ENCODE measurements at regions not wholly inside any gene's neighbourhood (a gene's known extent, or its start where the extent isn't known, plus 50 kb on each side); places are given as distances from the start of the nearest gene placed in this dataset.

- Histone ChIP-seq H3K27me3 (no peaks in the 10 kb centered on the region), H3K4me1 (no peaks in the 10 kb centered on the region), H3K4me3 (no peak overlapping the region), H3K9me3 (peaks cover 0 to 8% (median 0%) of the 10 kb centered on the region in 3 donors), H3K36me3 (no peaks in the 10 kb centered on the region), H3K27ac (no peak overlapping the region)
- no peak for ATAC-seq
- no peak for TF ChIP-seq EP300 (IDR thresholded peaks at IDR 0.05)
- TF ChIP-seq, protein P1, sequence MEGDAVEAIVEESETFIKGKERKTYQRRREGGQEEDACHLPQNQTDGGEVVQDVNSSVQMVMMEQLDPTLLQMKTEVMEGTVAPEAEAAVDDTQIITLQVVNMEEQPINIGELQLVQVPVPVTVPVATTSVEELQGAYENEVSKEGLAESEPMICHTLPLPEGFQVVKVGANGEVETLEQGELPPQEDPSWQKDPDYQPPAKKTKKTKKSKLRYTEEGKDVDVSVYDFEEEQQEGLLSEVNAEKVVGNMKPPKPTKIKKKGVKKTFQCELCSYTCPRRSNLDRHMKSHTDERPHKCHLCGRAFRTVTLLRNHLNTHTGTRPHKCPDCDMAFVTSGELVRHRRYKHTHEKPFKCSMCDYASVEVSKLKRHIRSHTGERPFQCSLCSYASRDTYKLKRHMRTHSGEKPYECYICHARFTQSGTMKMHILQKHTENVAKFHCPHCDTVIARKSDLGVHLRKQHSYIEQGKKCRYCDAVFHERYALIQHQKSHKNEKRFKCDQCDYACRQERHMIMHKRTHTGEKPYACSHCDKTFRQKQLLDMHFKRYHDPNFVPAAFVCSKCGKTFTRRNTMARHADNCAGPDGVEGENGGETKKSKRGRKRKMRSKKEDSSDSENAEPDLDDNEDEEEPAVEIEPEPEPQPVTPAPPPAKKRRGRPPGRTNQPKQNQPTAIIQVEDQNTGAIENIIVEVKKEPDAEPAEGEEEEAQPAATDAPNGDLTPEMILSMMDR (IDR thresholded peaks at IDR 0.05), result no peak
- no peak for TF ChIP-seq POLR2AphosphoS5 (IDR thresholded peaks at IDR 0.05)
- TF ChIP-seq POLR2A (IDR thresholded peaks at IDR 0.05), result no peak
Observed at GRCh38 chr4:18961879-18962278, 940.3 kb upstream of the LCORL start.

- no peaks in the 10 kb centered on the region for H3K36me3 ChIP-seq
- H3K27ac ChIP-seq, result no peak overlapping the region
- H3K9me3 ChIP-seq, result peaks cover 0 to 8% (median 0%) of the 10 kb centered on the region in 3 donors
- H3K4me3 ChIP-seq, result no peak overlapping the region
- TF ChIP-seq POLR2AphosphoS5 (IDR thresholded peaks at IDR 0.05), result no peak
- no peak for TF ChIP-seq POLR2A (IDR thresholded peaks at IDR 0.05)
- no peak for TF ChIP-seq EP300 (IDR thresholded peaks at IDR 0.05)
- TF ChIP-seq, protein P1 (IDR thresholded peaks at IDR 0.05), result no peak
- ATAC-seq, result no peak
- H3K4me1 ChIP-seq, result no peaks in the 10 kb centered on the region
- no peaks in the 10 kb centered on the region for H3K27me3 ChIP-seq
- 64 to 65% methylated on average over 6 to 8 of the region's 8 CpGs for WGBS, 2 donors (ENCODE audit: low coverage in 1 of 2)
Observed at GRCh38 chr4:18961266-18961665, 939.7 kb upstream of the LCORL start.

DNA sequence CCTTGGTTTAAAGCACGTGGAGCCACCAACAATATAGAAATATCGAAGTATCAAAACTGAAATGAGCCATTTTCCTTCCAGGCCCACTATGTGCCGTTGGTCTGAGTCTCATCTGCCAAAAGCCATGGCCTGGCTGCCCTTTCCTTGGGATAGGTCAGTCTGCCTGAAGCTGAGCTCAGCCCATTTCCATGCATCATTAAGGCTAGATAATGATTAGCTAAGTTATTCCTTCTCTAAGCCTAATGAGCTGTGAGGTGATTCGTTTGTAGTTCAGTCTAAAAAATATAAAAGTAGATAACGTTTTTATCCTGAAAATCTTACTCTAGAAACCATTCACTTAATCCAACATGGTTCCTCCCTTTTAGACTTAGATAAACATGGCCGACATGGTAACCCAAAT, 936.2 kb upstream of the LCORL start:
- Histone ChIP-seq H3K4me1 (no peaks in the 10 kb centered on the region), H3K36me3 (no peaks in the 10 kb centered on the region), H3K27me3 (no peaks in the 10 kb centered on the region), H3K27ac (no peak overlapping the region), H3K9me3 (no peaks in the 10 kb centered on the region), H3K4me3 (no peak overlapping the region)
- 66 to 72% methylated on average over 5 to 6 of the region's 6 CpGs for WGBS, 2 donors (ENCODE audit: low coverage in 1 of 2)
- ATAC-seq, result no peak
- TF ChIP-seq, protein P1 (IDR thresholded peaks at IDR 0.05), result no peak
- TF ChIP-seq POLR2AphosphoS5 (IDR thresholded peaks at IDR 0.05), result no peak
- no peak for TF ChIP-seq POLR2A (IDR thresholded peaks at IDR 0.05)
- no peak for TF ChIP-seq EP300 (IDR thresholded peaks at IDR 0.05)

DNA sequence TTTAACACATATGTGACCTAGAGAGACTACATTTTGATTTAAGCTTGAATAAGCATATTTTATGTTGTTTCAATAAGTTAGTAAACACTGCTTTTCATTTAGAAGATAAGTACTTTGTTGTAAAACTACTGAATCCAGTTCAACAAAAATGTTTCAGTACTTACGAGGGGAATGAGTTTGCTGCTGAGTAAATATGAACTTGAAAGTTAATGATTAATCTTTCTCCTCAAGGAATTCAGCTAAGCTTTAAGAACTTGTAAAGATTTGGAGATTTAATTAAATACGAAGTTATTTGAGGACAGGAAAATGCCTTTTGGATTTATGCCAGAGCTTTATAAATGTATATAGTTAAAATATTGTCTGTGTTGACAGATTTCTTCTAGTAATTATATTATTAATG, 933.0 kb upstream of the LCORL start:
- Histone ChIP-seq H3K27ac (no peak overlapping the region), H3K4me3 (no peak overlapping the region), H3K27me3 (no peaks in the 10 kb centered on the region), H3K36me3 (no peaks in the 10 kb centered on the region), H3K4me1 (no peaks in the 10 kb centered on the region), H3K9me3 (no peaks in the 10 kb centered on the region)
- TF ChIP-seq POLR2A (IDR thresholded peaks at IDR 0.05), result no peak
- TF ChIP-seq, protein P1 (IDR thresholded peaks at IDR 0.05), result no peak
- no peak for TF ChIP-seq POLR2AphosphoS5 (IDR thresholded peaks at IDR 0.05)
- no peak for TF ChIP-seq EP300 (IDR thresholded peaks at IDR 0.05)
- no peak for ATAC-seq
- 47 to 52% methylated on average over 2 of the region's 2 CpGs for WGBS, 2 donors (ENCODE audit: low coverage in 1 of 2)

GRCh38 chr4:18953613-18954012, 932.1 kb upstream of the LCORL start:
- no peaks in the 10 kb centered on the region for H3K4me1 ChIP-seq
- no peaks in the 10 kb centered on the region for H3K36me3 ChIP-seq
- no peaks in the 10 kb centered on the region for H3K27me3 ChIP-seq
- no peak overlapping the region for H3K27ac ChIP-seq
- H3K4me3 ChIP-seq, result no peak overlapping the region
- ATAC-seq, result no peak
- no peaks in the 10 kb centered on the region for H3K9me3 ChIP-seq
- no peak for TF ChIP-seq EP300 (IDR thresholded peaks at IDR 0.05)
- TF ChIP-seq, protein P1 (IDR thresholded peaks at IDR 0.05), result no peak
- no peak for TF ChIP-seq POLR2AphosphoS5 (IDR thresholded peaks at IDR 0.05)
- TF ChIP-seq POLR2A (IDR thresholded peaks at IDR 0.05), result no peak
